Activated T-helper 1 cell treated with anti-CD3 and anti-CD28 coated beads, Interleukin-2, amount 50 U/mL, for 16 hours (primary cell): ENCODE measurements at regions not wholly inside any gene's neighbourhood (a gene's known extent, or its start where the extent isn't known, plus 50 kb on each side); places are given as distances from the start of the nearest gene placed in this dataset.
"Not testable (repeated sequence)": the region's sequence is repeated elsewhere in the genome, so short reads cannot be mapped to it uniquely, and the experiment has no call there.

Source experiments
- DNase-seq, 2 donors: peaks; one replicate each; pipeline ENCODE4 v3.0.0-alpha.2; 2020; ENCODE audit warnings: low read depth in 1 of 2, low spot score in 1 of 2

GRCh38 chr10:128572696-128573095, 446.5 kb upstream of the MKI67 start:
- DNase-seq: no peak

GRCh38 chr10:128573281-128573845, 447.1 kb upstream of the MKI67 start:
- DNase-seq: no peak

- DNase-seq: no peak
These were observed 447.8 kb upstream of the MKI67 start for GRCh38 chr10:128573986-128574385.

GRCh38 chr10:128574581-128575210, 448.5 kb upstream of the MKI67 start:
- DNase-seq: no peak

GRCh38 chr10:128575761-128576160, 449.5 kb upstream of the MKI67 start:
- DNase-seq: no peak

GRCh38 chr10:128576336-128576735, 450.1 kb upstream of the MKI67 start:
- no peak for DNase-seq

- DNase-seq: no peak
These were observed 450.9 kb upstream of the MKI67 start for GRCh38 chr10:128576943-128577670.

GRCh38 chr10:128577958-128578750, 451.9 kb upstream of the MKI67 start:
- DNase-seq: no peak

- no peak for DNase-seq
These were observed 452.5 kb upstream of the MKI67 start for GRCh38 chr10:128578766-128579165.

GRCh38 chr10:128579280-128579865, 453.1 kb upstream of the MKI67 start:
- no peak for DNase-seq

GRCh38 chr10:128579901-128580300, 453.7 kb upstream of the MKI67 start:
- DNase-seq: no peak

- DNase-seq: not testable (repeated sequence)
These were observed 456.9 kb upstream of the MKI67 start for GRCh38 chr10:128583125-128583524.

- not testable (repeated sequence) for DNase-seq
These were observed 460.4 kb upstream of the MKI67 start for GRCh38 chr10:128586599-128586998.

GRCh38 chr10:128587689-128588088, 461.5 kb upstream of the MKI67 start:
- no peak for DNase-seq

GRCh38 chr10:128588402-128588801, 462.2 kb upstream of the MKI67 start:
- no peak for DNase-seq

GRCh38 chr10:128594688-128595087, 468.5 kb upstream of the MKI67 start:
- DNase-seq: no peak

GRCh38 chr10:128596906-128597305, 470.7 kb upstream of the MKI67 start:
- no peak for DNase-seq

- DNase-seq: no peak
These were observed 472.8 kb upstream of the MKI67 start for GRCh38 chr10:128599030-128599429.

GRCh38 chr10:128599538-128599937, 473.3 kb upstream of the MKI67 start:
- DNase-seq: no peak

GRCh38 chr10:128602183-128602582, 476.0 kb upstream of the MKI67 start:
- no peak for DNase-seq

GRCh38 chr10:128604025-128604424, 477.8 kb upstream of the MKI67 start:
- DNase-seq: no peak
